HG03439 (cell line): ENCODE measurements at regions not wholly inside any gene's neighbourhood (a gene's known extent, or its start where the extent isn't known, plus 50 kb on each side); places are given as distances from the start of the nearest gene placed in this dataset.

Source experiments
- ATAC-seq: cut with Tn5 transposase; IDR thresholded peaks from one replicate; pipeline ENCODE4 v1.9.1; 2021; ENCODE audit warnings: mild to moderate bottlenecking, moderate library complexity; ENCODE audit not compliant: unreplicated experiment

DNA sequence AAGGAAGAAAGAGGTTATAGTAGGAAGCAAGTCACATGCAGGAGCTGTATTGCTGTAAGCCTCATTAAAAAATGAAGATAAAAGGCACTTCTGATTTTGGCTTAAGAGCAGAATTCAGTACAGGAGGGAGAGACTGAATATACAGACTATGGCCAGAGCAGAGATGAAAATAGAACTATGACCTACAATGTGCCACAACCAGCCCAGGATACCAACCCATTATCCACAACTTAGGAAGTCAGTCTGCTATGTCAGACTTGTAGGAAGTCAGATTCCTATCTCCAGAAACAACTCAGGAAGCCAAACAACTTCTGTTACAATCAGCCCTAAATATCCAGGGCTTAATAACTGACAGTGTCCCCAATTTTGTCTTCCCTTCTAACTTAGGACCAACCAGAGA, 156.2 kb upstream of the ANKH start:
- no peak for ATAC-seq

DNA sequence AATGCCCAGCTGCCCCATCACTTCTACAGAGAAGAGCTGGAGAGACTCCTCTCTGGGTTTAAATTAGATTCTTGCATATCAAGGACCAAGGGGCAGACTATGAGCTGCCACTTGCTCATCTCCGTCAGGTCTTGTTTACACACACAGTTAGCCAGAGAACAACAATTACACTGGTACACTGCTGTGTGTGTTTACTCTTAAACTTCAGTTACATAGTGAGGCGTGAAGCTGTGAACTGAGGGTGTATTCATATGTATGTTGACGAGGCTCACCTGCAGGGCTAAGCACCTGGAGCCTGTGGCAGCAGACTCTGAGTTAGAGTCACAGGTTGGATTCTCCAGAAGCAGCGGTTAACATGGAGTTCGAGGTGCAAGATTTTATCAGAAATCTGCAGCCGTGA, 155.4 kb upstream of the ANKH start:
- no peak for ATAC-seq

DNA sequence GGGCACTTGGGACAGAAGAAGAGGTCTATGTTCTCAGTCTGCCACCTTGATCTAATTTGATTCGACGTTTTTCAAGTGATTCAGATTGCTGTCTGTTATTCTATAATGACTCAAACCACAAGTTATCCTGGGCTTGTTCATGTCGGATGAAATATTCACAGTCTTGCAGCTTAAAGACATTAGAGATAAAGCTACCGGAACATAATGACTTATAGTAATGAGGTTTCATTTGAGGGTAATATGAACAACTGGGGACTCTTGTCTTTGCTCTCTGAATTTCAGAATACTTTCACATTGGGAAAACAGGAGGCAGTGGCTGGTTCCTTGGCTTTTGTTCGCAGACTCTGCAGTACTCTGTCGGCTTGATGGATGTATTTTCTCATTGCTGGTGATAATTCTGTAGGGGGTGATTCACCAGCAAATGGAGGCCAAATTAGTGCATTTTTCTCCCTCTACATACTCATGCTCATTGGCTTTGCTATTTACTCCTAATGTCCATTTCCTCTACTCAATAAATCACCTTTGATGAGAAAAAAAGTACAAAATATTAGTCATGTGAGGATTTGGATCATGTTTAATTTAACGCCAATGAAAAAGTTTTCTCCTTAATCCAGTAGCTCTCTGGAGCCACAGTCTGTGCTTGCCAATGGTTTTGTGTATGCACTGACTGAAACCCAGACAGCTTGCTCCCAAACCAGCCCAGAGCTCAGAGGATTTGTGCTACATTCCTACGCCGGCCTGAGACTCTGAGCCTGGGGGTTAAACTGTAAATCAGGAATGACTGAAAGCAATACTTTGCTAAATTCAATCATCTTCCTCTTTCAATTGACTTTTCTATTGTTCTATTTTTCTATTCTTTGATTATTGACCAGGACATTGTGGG, 154.7 kb upstream of the ANKH start:
- ATAC-seq, result no peak

DNA sequence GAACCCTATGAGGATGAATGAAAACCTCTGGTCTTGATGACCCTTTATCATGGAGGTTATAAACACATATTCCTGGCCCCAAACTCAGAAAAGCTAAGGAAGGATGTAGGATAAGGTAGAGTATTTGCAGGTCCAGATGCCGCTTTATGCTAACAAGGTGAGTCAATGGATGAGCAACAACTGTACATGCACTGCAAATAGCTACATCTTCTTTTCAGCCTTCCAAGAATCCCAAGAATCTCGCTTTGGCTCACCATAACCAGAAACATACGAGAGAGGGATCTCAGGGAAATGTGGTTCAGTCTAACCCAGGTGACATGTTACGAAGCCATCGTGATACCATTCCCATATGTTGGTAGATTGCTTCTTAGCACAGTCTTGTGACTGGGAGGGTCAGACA, 152.3 kb upstream of the ANKH start:
- no peak for ATAC-seq

DNA sequence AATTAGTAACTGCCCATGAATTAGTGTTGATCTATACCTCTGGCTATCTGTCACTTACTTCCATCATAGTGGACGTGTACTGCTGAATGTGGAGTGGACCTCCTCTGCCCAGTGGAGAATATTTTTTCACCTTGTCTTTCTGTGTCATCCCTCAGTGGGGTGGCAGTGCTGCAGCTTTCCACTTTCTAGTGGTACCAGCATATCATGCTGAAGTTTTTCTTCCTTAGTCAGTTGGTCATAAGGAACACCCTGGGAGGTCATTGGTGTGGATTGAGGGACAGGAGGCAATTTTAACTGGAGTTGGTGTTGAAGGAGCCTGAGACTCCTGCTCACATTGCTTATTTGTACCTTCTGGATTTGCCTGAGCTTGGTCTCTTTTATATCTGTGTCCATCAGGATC, 151.7 kb upstream of the ANKH start:
- ATAC-seq, result no peak

DNA sequence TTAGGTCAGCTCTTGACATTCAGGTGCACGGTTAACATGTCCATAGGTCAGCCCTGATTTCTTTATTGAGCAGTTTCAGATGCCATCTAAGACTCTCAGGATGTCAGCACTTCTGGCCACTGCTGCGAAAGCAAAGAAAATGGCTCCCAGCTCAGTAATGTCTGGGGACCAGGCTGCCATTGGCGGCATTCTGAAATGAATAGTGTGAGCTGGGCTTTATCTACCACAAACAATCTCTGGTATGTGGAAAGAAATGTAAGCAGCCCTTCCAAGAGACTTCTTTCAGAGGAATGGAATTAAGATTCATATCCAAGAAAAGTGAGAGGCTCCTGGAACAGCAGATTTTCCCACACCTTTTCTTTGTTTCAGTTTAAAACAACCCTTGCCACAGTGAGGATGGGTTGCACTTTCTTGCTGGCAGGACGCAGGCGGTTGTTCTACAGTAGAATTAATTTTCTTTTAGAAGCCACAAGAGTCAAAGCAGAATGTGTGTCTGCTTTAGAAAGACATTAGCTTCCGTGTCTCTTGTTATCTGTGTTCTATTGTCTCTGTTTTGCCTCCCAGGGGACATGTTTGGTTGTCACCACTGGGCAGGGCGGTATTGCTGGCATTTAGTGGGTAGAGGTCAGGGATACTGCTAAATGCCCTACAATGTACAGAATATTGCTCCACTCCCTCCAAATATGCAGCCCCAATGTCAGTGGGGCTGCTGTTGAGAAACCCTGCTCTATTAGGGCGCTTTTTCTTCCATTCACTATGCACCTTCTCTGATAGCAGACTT, 149.9 kb upstream of the ANKH start:
- no peak for ATAC-seq

DNA sequence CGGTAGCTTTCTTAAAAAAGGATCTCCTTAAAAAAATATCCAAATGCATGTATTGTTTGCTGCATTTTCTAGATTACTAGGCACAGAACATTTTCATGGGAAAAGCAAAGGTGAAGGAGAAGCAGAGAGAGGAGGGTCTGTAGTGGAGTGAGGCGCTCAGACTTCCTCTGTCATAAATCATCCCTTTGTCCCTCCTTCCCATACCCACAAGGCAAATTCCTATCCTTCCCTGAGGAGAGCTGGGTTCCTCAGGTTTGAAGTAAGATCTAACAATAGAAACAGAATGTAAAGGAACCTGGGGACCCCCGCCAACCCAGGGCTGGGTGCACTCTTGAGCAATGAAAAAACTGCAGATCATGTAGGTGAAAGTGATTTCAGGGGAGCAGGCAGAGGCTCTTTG, 149.2 kb upstream of the ANKH start:
- ATAC-seq, result no peak

DNA sequence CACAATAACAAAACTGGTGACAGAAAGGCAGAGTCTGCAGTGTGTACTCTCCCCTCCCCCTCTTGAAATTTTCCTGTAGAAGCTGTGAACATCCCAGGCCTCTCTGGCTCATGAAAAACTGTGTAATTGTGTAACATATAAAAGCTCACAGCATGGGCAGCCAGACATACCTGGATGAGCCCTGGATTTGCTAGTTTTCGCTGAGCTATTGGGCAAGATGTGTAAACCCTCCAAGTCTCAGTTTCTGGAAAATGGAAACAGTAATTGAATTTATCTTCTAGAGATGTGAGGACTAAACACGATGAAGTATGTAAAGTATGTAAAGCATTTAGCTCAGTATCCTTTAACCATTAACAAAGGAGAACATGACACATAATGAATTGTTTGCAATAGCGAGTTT, 143.2 kb upstream of the ANKH start:
- no peak for ATAC-seq

DNA sequence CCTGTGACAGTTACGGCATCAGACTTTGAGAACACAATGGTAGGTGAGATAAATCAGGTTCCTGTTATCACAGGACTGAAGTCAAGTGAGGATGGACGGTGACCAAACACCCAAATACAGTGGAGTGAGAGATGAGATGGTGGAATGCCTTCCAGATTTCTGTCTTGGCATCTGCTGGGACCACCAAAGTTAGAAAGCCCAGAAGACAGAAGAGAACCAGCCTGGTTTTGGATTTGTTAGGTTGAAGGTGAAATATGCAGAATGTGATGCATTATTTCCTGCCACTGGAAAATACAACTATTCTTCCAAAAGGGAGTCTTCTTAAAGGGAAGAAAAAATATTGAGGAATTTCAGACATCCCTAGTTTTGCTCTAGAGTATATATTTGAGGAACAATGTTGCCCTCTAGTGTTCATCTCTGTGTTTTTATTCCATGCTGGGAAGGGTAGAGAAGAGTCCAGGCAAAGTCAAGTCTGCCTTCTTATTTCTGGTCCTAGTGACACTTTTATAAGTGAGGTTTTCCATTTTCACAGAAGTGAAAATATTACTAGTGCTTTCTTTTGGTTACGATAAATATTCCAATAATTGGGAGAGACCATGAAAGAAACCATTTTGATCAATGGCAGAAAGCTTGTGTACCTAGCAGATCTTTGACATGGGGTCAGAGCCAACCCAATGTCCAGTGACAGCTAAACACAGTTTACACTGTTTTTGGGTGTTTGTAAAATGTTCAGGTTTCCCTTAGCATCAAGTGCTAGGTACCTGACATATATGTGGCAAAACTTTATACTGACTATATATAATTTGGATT, 142.3 kb upstream of the ANKH start:
- ATAC-seq, result peak; percentile 58

DNA sequence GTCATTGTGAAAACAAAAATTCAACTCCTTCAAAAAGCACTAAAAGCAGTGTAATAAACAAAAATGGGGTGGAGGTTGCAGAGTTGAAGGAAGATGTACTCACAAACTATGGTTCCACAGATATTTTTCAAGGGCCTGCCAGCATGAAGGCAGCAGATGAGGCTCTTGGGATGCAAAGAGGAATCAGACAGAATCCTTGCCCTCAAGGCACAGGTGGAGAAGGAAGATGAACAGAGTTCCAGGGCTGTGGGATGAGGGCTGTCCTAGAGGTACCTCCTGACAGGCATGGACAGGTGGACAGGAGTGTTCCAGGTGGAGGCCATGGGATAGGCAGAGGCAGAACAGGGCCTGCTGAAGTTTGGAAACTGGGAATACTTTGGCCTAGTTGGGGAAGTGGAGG, 140.5 kb upstream of the ANKH start:
- no peak for ATAC-seq

DNA sequence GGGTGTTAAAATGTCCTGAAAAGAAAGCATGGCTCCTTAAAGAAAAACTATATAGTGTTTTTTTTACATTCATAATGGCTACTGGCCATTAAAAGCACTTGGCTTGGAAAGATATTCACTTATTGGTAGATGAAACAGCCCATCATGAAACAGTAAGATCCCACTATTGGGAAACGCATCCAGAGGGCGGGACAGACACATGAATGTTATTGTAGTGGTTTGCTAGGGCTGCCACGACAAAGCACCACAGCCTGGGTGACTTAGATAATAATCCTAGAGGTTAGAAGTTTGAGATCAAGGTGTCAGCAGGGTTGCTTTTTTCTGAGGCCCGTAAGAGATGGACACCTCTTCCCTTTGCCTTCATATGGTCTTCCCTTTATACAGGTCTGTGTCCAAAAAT, 139.4 kb upstream of the ANKH start:
- ATAC-seq, result no peak

DNA sequence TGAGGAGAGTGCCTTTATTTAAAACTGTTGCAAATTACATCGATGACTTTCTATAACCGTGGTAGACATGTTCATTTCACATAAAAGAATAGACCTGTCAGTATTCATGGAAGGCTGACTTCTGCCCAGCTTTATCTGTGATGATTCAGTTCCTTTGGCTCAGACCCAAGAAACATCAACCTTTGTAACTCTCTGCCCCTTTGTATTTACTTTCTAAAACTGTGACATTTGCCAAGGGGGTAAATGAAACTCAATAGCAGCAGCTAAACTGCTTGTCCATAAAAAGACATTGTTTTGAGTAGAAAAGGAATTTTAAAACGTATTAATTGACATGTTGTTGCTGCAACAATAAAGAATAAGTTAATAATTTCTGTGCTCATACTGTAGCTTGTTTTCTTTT, 137.8 kb upstream of the ANKH start:
- no peak for ATAC-seq

DNA sequence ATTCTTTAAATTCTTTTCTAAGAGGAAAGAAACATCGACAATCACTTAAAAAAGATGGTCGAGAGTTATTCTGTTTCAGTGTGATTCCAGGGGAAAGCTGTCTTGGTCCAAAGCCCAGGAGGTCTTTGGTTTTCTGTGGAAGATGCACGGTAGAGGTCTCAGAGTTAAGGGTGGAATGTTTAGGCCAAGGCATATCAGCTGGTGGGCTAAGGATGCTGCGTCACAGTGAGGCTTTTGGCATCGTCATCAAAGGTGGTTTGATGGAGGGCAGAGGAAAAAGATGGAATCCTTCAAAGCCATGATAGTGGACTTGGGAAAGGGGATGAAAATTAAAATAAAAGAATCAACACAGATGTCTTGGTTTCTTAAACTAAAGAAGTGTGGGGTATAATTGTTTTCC, 137.3 kb upstream of the ANKH start:
- ATAC-seq, result no peak

DNA sequence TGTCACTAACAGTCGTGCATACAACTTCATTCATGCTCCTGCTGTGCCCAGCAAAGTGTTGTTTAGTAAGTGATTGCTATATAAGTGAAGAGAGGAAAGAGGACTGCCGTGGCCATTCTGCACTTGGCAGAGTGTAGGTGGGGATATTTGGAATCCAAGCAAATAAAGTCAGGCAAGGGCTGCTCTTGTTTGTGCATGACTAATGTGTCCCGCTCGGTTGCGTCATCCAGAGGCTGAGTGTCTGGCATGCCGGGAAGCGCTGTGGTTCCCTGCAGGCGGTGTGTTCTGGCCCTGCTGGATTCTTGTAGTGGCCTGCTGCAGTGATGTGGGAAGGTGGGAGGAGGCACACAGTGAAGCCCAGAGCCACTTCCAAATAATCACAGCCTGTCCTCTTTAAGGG, 136.9 kb upstream of the ANKH start:
- no peak for ATAC-seq

DNA sequence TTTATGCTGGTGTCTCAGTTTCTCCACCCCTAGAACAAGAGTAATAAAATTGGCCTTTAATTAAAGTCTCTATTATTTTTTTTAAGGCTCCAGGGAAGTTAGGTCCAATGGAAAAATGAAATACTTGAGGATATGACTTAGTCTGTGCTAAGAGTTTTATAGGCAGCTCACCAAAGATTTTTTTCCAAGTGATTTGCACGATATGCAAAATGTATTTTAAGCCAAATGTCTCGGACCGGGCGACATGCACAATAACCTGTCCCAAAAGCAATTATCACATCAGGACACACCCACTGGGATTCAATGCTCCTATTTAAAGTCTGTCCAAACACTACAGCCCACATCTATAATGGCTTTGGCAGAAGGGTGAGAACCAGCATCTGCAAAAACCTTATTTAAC, 136.1 kb upstream of the ANKH start:
- ATAC-seq, result no peak

DNA sequence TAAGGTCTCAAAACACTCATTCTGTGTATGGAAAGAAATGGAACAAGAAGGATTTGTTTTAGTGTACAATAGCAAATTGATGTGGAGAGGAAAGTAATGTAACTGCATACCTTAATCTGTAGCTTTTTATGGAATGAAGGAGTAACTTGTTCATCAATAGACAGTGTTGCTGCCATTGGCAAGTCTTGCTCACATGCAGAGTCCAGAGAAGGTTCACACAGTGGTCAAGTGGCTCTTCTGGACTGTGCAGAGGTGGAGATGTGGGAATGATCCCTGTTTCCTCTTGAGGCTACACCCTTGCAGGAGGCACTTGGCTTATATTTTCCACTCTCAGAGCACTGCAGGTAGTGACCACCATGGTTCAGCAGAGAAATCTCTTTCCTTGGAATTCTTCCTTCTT, 132.9 kb upstream of the ANKH start:
- no peak for ATAC-seq

DNA sequence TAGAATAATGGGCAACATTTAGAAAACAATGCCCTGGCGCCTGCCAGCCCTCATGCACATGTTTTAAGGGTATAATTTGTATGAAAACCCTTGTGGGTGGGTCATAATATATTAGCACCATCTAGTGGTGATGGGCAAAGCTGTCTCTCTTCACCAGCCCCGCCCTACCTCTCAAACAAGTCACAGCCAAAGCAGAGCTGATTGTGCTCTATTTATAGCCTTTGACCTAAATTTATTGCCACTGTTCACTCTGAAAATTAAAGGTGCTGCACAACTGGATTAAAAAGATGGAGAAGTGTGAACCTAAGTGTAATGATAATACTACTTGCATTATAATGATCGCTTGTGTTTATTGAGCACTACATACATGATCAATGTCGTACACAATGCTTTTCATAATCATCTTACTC, 131.9 kb upstream of the ANKH start:
- peak; percentile 87 for ATAC-seq

DNA sequence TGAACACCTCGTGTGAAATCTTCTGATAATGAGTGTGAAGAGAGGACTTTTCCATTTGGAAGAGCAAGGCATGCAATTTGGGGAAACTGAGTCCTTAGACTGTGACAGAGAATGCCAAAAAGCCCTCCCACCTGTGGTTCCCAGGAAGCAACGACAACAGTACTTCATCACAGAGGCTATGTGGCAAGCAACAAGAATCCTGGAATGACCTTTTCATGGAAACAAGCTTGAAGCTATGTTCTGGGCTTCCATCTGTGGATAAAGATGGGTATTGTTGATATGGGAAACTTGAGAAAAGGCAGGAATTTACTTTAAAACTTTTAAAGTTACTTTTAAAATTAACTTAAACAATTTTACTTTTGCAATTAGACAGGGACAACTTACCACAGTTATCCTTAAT, 131.2 kb upstream of the ANKH start:
- no peak for ATAC-seq

DNA sequence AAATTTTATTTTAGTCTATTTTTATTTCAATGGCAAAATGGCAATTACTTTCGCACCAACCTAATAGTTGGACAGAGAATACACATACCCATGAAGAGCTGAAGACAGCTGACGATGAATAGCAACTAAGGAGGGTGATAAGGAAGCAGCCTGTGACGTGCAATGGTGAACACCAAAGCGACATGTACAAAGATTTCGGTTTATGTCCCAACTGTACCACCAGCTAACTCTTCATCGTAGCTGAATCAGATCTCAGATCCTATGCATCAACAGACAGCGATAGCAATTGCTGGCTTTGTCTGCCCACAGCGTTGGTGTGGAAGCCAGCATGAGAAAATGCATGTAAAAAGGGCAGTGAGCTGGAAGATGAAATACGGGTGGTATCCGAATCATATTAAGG, 130.6 kb upstream of the ANKH start:
- ATAC-seq, result no peak

DNA sequence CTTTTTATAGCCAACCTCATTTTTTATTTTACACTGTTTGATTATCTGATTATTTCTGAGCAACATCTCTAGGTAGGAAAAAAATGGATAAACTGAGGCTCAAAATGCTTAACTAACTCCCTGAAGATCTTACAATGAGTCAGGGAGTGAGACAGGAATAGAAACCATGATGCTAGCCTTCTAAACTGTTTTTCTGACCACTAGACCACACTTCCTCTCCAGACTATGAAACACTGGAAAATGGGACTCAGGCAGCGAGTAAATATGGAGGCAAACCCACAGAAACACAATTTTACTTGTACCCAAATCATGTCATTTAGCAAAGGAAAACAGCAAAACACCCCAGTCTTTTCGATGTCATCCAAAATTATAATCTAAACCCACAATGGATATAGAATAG, 129.9 kb upstream of the ANKH start:
- ATAC-seq, result no peak

DNA sequence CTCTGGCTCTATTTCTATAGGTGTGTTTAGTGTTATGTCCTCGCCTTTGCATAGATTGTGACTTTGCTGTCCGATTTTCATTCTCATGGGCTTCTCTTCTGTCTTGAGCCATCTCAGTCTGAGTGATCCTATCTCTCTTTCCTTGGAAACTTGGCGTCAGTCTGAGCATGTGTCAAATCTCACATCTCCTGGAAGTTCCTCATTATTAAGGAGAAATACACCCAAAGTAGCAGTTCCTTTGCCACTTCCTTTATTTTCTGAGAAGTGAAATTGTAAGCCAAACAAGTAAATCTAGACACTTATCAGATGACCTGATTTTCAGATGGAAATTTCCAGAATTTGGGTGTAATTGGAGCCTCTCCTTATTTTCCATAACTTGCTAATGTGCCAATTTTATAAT, 126.9 kb upstream of the ANKH start:
- ATAC-seq, result no peak

DNA sequence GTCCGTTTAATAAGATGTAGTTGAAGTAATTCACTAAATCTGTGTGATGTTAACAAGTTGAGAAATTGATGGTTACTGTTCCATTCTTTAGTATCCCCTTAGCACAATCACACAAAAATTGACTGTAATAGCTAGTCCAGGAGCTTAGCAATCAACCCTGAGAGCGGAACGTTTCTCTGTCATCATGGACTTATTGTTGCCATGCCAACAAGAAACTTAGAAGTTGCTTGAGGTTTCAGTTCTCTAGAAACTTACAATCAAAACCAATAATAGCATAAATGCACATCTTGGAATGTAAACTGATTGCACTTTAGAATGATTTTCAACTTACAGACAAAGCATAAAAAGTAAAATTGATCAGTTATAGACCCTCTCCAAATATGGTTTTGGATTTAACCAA, 125.4 kb upstream of the ANKH start:
- peak; percentile 72 for ATAC-seq
